ENCODE measurements at regions not wholly inside any gene's neighbourhood (a gene's known extent, or its start where the extent isn't known, plus 50 kb on each side); places are given as distances from the start of the nearest gene placed in this dataset.
A peak's percentile ranks its signal among the peaks of the same experiment; 100 is the strongest.
"Not testable (repeated sequence)": the region's sequence is repeated elsewhere in the genome, so short reads cannot be mapped to it uniquely, and the experiment has no call there.

DNA sequence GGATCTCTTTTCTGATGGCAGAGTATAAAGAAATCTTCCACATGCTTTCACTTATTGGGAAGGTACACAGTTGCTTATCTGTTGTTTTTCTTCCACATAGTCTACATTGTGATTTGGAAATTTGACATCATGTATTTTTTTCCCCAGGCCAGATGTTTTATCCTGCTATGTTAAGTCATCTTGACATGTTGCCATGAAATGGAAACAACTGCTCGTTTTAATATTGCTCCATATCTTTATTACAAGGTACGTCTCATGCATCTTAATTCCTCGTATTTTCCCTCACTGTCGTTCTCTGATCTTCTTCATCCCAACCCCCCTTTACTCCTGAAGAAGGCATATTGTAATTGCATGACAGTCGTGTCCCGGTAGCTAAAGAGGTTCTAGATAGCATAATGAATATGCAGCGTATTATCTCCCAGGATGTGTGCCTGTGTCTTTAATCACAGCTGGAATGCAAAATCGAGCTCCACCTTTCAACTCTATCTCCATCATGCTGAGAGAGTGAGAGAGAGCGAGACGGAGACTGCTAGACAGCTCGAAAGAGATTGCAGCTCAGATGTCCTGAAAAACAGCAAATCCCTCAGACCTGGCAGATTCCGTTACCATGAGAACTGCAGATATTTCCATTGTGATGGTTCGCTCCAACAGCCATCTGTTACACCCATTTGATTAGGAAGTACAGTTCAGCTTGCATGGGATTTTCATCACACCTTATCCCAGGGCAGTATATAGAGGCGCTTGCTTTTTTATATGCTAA, 281.7 kb downstream of the TMEM38B start:
- peak; percentile 79 to 92 (median 85) for DNase-seq

- no peak for DNase-seq
These were observed 284.0 kb downstream of the TMEM38B start for GRCh38 chr9:105978336-105978735.

DNA sequence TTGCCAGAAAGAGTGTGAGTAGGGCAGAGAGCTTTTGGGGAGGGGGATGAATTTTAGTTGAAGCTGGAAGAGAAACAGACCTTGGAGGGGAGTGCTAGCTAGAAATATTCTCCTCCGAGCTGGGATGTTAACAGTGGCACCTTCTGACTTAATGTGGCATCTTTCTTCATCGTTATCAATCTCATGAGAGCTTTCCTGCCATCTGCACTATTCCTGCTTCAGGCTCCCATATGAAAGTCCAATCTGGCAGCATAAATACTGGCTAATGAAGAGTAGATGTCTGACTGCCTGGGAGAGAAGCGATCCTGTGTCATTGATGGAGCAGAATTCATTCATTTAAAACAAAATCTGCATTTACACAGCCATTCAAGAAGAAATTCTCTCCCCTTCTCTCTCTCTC, 284.5 kb downstream of the TMEM38B start:
- DNase-seq, result peak in 1 of 3 donors; percentile 44

- peak in 1 of 3 donors; percentile 81 for DNase-seq
These were observed 284.9 kb downstream of the TMEM38B start for GRCh38 chr9:105979290-105979689.

DNA sequence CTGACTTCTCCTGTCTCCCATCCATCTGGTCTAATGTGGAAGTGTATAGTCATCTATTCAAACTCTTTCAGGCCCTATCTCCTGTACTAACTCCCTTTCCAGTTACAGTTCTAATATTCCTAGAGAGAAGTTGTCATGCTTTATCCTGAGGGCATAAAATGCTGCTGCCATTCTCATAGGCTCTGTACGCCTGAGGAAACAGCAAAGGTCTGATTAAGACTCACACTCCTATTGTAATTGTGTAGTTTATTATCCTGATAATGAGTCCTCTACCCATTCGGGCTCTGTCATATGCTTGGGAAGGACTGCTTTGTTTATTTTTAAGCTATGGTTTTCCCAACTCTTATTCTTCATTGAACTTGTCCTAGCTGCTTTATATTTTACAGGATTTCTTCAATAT, 290.4 kb downstream of the TMEM38B start:
- no peak for DNase-seq

GRCh38 chr9:105993116-105993854, 298.9 kb downstream of the TMEM38B start:
- DNase-seq, result peak in 1 of 3 donors; percentile 59

DNA sequence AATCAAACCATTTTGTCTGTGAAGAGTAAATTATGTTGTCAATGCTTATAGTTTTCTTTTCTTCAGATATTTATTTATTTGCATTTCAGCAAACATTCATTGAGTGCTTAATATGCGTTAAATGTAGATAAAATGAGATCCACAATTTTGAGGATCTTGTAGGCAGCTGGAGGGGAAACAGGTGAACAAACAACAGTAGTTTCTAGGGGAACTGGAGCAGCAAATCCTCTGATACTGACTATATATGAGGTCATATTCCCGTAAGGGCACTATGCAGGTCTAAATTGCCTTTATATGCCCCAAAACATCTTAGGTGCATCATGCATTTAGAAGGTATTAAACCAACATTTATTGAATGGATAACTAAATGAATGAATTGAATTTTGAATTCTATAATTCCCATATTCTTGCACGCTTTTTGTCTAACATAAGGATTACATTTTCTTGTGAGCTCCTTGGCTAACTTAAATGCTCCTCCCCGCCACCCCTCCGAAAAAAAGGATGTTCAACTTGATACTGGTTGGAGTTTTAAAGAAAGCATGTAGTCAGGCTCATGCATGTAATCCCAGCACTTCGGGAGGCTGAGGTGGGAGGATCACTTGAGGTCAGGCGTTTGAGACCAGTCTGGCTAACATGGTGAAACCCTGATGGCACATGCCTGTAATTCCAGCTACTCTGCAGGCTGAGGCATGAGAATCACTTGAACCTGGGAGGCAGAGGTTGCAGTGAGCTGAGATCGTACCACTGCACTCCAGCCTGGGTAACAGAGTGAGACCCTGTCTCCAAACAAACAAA, 299.8 kb downstream of the TMEM38B start:
- DNase-seq, result no peak

GRCh38 chr9:105994970-105995369, 300.6 kb downstream of the TMEM38B start:
- DNase-seq, result no peak

GRCh38 chr9:106017198-106017740, 322.9 kb downstream of the TMEM38B start:
- no peak for DNase-seq

DNA sequence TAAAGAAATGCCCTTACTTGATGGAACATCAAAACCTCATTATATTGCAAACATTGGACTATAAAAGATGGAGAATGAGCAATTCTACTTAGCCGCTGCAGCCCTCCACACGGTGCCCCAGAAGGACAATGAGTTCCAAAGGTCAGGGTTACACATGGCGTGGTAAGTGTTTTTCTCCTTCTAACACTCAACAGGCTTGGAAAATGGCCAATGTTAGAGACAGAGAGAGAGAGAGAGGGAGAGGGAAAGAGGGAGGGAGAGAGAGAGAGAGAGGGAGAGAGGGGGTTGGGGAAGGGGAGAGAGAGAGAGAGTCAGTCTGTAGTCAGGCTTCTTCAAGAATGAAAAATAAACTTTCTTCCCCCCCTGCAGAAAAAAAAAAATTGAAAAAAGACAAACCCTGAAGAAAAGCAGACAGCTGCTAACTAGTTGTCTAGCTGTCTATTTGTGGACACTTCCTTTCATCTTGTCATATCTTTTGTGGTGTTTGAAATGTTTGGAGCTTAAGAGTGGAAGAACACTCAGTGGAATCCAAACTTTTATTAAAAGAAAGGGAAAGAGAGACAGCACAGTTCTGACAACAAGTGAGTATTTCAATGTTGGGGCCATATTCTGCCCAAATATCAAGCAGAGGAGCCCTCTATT, 324.8 kb downstream of the TMEM38B start:
- DNase-seq, result no peak

- no peak for DNase-seq
These were observed 325.4 kb downstream of the TMEM38B start for GRCh38 chr9:106019702-106020101.

- no peak for DNase-seq
These were observed 325.8 kb downstream of the TMEM38B start for GRCh38 chr9:106020186-106020585.

DNA sequence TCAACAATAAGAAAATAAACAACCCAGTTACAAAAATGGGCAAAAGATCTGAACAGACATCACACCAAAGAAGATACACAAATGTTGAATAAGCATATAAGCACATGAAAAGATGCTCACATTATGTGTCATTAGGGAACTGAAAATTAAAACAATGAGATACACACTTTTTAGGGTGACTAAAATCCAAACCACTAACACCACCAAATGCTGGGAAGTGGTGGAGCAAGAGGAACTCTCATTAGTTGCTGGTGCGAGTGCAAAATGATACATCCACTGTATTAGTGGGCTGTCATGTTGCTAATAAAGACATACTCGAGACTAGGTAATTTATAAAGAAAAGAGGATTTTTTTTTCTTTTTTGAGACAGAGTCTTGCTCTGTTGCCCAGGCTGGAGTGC, 329.1 kb downstream of the TMEM38B start:
- no peak for DNase-seq

DNA sequence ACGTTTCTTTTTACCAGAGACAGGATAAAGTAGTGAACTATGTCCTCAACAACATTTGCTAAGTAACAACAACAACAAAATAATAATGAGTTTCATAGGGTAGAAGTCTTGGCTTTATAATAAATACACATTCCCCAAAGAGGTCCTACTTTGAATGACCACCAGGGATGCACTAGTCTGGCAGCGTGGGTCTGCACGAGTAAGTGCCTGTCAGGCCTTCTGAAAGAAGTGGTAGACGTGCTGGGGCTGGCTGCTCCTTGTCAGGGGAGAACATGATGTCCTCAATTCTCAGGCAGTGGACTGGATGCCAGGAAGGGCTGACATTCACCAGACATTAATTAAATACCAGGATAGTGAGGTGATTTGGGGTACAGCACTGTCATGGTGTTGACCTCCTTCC, 331.1 kb downstream of the TMEM38B start:
- no peak for DNase-seq

- DNase-seq, result not testable (repeated sequence)
These were observed 335.8 kb downstream of the TMEM38B start for GRCh38 chr9:106030146-106030545.

GRCh38 chr9:106032978-106033377, 338.6 kb downstream of the TMEM38B start:
- DNase-seq, result no peak

GRCh38 chr9:106035806-106036205, 341.5 kb downstream of the TMEM38B start:
- DNase-seq, result peak in 1 of 3 donors; percentile 25

- no peak for DNase-seq
These were observed 344.1 kb downstream of the TMEM38B start for GRCh38 chr9:106038266-106039001.

GRCh38 chr9:106039151-106039935, 345.0 kb downstream of the TMEM38B start:
- DNase-seq, result no peak

GRCh38 chr9:106041920-106042319, 347.6 kb downstream of the TMEM38B start:
- not testable (repeated sequence) for DNase-seq

Data from muscle of back (tissue), 3 donors.